ENCODE measurements at regions not wholly inside any gene's neighbourhood (a gene's known extent, or its start where the extent isn't known, plus 50 kb on each side); places are given as distances from the start of the nearest gene placed in this dataset.
"Not testable (repeated sequence)": the region's sequence is repeated elsewhere in the genome, so short reads cannot be mapped to it uniquely, and the experiment has no call there.

- not testable (repeated sequence) for TF ChIP-seq CTCF, POLR2AphosphoS5, POLR2A (IDR thresholded peaks at IDR 0.05)
Measured at GRCh38 chr6:141504318-141504717, 628.4 kb upstream of the GJE1 start.
